ENCODE measurements at regions not wholly inside any gene's neighbourhood (a gene's known extent, or its start where the extent isn't known, plus 50 kb on each side); places are given as distances from the start of the nearest gene placed in this dataset.

DNA sequence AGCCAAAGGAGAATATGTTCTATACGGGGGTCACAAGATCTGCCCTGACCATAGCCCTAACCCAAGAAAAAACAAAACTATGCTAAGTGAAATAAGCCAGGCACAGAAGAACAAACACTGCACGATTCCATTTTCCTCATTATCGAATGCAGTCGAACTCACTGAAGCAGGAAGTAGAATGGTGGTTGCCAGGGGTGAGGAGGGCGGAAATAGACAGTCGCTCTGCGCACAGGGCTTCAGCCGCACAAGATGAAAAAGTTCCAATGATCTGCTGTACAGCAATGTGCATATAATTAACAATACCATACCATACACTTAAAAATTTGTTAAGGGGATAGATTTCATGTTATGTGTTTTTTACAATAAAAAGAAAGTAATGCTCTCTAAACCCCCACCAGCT, 257.7 kb downstream of the TXNL1 start:
- DNase-seq, result no peak
- H3K9me3 Mint-ChIP-seq, result no peaks in the 10 kb centered on the region
- no peaks in the 10 kb centered on the region for H3K36me3 Mint-ChIP-seq (ENCODE audit: low read depth)
- no peaks in the 10 kb centered on the region for H3K4me1 Mint-ChIP-seq
- H3K27ac Mint-ChIP-seq, result no peak overlapping the region
- no peak overlapping the region for H3K4me3 Mint-ChIP-seq
- POLR2A ChIA-PET, result no interaction called here
- H3K27me3 Mint-ChIP-seq, result no peaks in the 10 kb centered on the region
- CTCF ChIA-PET, result no interaction called here

DNA sequence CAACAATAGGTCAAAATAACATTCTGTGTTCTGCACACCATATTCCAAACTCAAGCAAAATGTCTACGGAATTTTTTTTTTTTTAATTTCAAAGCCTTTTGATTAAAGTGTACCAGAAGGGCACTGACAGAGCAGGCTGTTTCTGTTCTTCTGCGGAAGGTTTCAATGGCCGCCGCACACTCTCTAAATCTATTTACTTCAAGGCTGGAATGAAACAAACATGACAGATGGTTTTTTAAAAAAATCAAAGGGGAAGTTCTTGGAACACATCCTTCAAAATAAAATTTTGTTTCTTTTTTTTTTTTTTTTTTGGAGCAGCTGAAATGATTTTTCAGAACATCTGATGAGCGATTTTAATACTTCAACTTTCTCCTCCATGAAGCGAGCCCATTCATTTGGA, 259.1 kb downstream of the TXNL1 start:
- no peak overlapping the region for H3K4me3 Mint-ChIP-seq
- CTCF ChIA-PET, result no interaction called here
- H3K27me3 Mint-ChIP-seq, result no peaks in the 10 kb centered on the region
- POLR2A ChIA-PET, result no interaction called here
- no peaks in the 10 kb centered on the region for H3K9me3 Mint-ChIP-seq
- no peaks in the 10 kb centered on the region for H3K4me1 Mint-ChIP-seq
- no peak overlapping the region for H3K27ac Mint-ChIP-seq
- no peak for DNase-seq
- no peaks in the 10 kb centered on the region for H3K36me3 Mint-ChIP-seq (ENCODE audit: low read depth)

DNA sequence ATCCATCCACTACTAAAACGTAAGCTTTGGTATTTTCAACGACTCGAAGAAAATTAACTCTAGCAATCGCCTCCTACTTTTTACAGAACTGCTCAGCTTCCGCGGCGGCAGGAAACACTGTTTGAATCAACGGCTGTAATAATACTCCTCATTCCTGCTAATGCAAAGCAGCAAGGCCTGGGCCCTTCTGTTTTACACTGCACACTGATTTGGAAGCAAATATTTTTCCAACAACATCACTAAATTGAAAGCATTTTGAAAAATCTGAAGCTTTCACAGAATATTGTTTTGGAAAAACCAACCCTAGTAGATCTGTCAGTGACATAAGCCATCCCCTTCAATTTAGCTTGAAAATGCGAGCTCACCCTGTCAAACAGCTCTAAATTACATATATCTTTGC, 261.2 kb downstream of the TXNL1 start:
- Mint-ChIP-seq H3K9me3 (no peaks in the 10 kb centered on the region), H3K4me1 (no peaks in the 10 kb centered on the region), H3K4me3 (no peak overlapping the region), H3K27ac (no peak overlapping the region), H3K36me3 (ENCODE audit: low read depth) (no peaks in the 10 kb centered on the region), H3K27me3 (no peaks in the 10 kb centered on the region)
- no peak for DNase-seq
- CTCF ChIA-PET, result interaction anchor here (1.3 kb wide), 1 partner anchor 46 kb away, joined by 3 read pairs; no protein-coding TSS in a partner anchor
- POLR2A ChIA-PET, result no interaction called here

DNA sequence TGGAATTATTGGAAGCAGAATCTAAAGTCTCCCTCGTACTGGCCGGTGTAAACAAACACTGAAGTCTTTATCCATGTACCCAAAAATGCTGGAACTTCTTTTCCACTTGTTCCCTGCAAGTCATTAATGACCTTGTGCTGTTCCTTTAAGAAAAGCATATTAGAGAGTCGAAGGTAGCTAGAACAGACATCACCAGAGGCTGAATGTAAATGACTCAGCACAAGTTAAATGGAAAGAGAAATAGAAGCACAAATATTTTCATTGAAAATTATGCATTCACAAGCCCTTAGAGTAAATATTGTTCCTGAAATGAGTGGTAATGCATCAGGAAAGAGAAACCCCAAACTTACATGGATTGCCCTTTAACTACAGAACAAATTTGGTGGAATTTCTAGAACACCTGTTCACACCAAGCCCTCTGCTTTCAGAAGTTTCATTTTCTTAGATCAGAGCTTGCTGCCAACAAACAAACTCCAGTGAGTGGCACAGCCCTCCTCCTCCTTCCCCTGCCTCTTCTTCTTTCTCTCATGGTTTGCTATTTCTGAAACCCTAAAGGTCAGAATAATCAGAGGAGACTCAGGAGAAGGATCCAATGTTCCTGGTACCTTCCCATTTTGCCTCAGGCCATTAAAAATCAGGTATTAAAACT, 264.3 kb downstream of the TXNL1 start:
- no peak overlapping the region for H3K27ac Mint-ChIP-seq
- no peak for DNase-seq
- CTCF ChIA-PET, result no interaction called here
- H3K9me3 Mint-ChIP-seq, result no peaks in the 10 kb centered on the region
- no peak overlapping the region for H3K4me3 Mint-ChIP-seq
- no peaks in the 10 kb centered on the region for H3K36me3 Mint-ChIP-seq (ENCODE audit: low read depth)
- H3K27me3 Mint-ChIP-seq, result no peaks in the 10 kb centered on the region
- no peaks in the 10 kb centered on the region for H3K4me1 Mint-ChIP-seq
- POLR2A ChIA-PET, result no interaction called here

DNA sequence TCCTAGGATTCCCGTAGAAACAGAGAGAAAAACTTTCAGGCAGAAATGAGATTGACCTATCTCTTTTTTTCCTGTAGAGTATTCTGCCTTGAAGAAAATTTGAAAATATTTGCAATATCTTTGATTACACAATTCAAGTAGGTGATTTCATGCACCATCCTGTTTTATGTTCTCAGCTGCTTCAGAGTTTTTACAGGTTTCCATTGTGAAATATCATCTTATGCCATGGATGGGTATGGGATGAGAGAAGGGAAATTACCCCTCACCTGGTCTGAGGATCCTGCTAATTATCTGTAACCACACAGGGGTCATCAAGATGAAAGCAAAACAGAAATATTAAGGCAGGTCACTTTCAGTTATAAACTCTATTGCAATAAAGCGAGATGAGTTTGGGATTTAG, 264.8 kb downstream of the TXNL1 start:
- Mint-ChIP-seq H3K4me3 (no peak overlapping the region), H3K9me3 (no peaks in the 10 kb centered on the region), H3K4me1 (no peaks in the 10 kb centered on the region), H3K27me3 (no peaks in the 10 kb centered on the region), H3K27ac (no peak overlapping the region), H3K36me3 (ENCODE audit: low read depth) (no peaks in the 10 kb centered on the region)
- POLR2A ChIA-PET, result no interaction called here
- CTCF ChIA-PET, result no interaction called here
- DNase-seq, result no peak

DNA sequence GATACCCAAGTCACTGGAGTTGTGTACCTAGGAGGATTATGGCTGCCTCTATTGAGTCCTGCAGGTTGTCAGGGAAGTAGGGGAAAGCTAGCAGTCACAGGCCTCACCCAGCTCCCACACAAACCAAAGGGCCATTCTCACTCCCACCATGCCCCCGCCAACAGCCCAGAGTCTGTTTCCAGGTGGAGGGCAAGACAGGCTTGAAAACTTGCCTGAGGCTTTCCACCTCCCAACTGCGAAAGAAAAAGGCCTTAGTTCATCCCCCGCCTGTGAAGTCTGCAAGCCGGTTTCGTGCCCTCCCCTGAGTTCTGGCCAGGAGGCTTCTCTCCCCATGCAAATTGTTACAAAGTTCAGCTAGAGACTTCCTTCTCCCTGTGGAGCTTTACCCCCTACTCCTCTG, 270.3 kb downstream of the TXNL1 start:
- CTCF ChIA-PET, result no interaction called here
- H3K4me3 Mint-ChIP-seq, result no peak overlapping the region
- H3K27me3 Mint-ChIP-seq, result no peaks in the 10 kb centered on the region
- no peaks in the 10 kb centered on the region for H3K36me3 Mint-ChIP-seq (ENCODE audit: low read depth)
- H3K4me1 Mint-ChIP-seq, result no peaks in the 10 kb centered on the region
- no peak overlapping the region for H3K27ac Mint-ChIP-seq
- peaks cover 6% of the 10 kb centered on the region for H3K9me3 Mint-ChIP-seq
- POLR2A ChIA-PET, result no interaction called here
- no peak for DNase-seq

DNA sequence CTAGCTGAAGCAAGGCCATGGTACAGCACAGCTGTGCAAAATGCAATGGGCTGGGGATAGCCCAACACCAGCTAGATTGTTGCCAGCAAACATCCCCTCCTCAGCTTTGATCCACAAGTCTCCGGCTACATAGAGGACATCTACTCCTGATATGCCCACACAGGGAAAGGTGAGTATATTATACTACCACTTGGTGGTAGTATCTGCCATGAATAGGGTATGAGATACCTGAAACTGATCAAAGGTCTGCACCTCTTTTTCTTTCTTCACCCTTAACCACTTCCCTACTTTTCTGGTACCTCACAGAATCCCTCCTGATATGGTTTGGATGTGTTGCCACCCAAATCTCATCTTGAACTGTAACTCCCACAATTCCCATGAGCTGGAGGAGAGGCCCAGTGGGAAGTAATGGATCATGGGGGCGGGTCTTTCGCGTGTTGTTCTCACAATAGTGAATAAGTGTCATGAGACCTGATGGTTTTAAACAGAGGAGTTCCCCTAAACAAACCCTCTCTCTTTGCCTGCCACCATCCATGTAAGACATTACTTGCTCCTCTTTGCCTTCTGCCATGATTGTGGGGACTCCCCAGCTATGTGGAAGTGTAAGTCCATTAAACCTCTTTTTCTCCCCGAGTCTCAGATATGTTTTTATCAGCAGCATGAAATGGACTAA, 279.6 kb downstream of the TXNL1 start:
- POLR2A ChIA-PET, result no interaction called here
- Mint-ChIP-seq H3K36me3 (ENCODE audit: low read depth) (no peaks in the 10 kb centered on the region), H3K4me1 (no peaks in the 10 kb centered on the region), H3K9me3 (no peaks in the 10 kb centered on the region), H3K4me3 (no peak overlapping the region), H3K27me3 (no peaks in the 10 kb centered on the region), H3K27ac (no peak overlapping the region)
- CTCF ChIA-PET, result no interaction called here
- no peak for DNase-seq

DNA sequence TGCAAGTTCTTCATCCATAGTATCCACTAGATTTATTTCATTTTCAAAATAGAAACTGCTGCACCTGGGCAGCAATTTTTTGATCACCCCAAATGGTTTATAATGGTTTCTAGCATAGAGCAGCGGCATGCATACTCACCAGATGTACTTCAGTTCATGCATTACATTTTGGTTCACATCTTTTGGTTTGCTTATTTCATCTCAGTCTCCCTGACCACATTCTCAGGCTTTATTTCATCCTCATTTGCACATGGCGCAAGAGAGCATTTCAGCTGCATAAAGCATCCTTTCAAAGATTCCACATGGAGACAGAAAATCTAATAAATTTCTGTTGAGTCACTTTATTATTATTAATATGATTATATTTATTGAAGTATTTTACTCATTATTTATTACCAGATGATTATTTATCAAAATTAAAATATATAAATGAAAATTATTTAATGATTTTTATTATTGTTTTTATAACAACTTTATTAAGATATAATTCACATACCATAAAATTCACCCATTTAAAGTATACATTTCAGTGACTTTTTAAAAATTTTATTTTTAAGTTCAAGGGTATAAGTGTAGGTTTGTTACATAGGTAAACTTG, 284.6 kb downstream of the TXNL1 start:
- ChIA-PET CTCF (no interaction called here), POLR2A (no interaction called here)
- Mint-ChIP-seq H3K4me3 (no peak overlapping the region), H3K4me1 (no peaks in the 10 kb centered on the region), H3K27ac (no peak overlapping the region), H3K36me3 (ENCODE audit: low read depth) (no peaks in the 10 kb centered on the region), H3K9me3 (no peaks in the 10 kb centered on the region), H3K27me3 (no peaks in the 10 kb centered on the region)
- DNase-seq, result no peak

DNA sequence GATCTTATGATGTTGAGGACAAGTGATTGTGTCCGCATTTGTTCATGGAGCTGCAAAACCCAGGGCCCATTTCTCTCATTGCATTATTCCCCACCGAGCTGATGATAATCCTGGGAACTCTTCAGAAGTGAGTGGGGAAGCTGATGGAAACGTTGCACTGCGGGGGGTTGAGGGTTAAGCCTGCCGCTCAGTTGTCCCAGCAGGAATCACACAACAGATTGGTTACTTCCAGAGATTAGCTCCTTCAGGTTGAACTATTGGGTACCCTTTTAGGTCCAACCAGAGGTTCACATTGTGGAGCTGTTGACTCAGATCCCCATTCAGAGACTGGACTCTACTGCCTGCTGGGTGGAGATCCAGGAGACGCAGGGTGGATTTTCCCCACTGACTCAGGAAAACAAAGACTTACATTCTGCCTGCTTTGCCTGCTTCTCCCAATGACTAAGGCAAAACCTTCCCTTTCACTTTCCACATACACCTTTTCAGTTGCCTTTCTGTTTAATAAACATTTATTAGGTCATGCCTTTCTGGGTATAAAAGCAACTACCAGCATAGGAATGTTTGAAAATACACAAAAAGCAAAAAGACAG, 286.4 kb downstream of the TXNL1 start:
- Mint-ChIP-seq H3K27me3 (no peaks in the 10 kb centered on the region), H3K9me3 (no peaks in the 10 kb centered on the region), H3K36me3 (ENCODE audit: low read depth) (no peaks in the 10 kb centered on the region), H3K4me3 (no peak overlapping the region), H3K4me1 (no peaks in the 10 kb centered on the region), H3K27ac (no peak overlapping the region)
- no peak for DNase-seq
- ChIA-PET POLR2A (no interaction called here), CTCF (no interaction called here)

DNA sequence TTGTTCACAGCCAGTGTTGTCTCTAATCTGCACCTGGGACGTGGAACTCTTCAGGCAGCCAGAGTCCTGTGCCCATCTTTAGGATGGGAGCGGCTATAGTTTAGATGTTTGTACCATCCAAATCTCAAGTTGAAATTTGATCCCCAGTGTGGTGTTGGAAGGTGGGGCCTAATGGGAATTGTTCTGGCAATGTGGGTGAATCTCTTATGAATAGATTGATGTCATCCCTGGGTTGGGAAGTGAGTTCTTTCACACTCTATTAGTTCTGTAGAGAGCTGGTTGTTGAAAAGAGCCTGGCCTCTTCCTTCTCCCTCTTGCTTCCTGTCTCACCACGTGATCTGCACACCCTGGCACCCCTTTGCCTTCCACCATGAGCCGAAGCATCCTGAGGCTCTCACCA, 300.9 kb downstream of the TXNL1 start:
- no peak for DNase-seq
- POLR2A ChIA-PET, result no interaction called here
- Mint-ChIP-seq H3K4me1 (no peaks in the 10 kb centered on the region), H3K36me3 (ENCODE audit: low read depth) (no peaks in the 10 kb centered on the region), H3K9me3 (peaks cover 4% of the 10 kb centered on the region), H3K27ac (no peak overlapping the region), H3K4me3 (no peak overlapping the region), H3K27me3 (no peaks in the 10 kb centered on the region)
- CTCF ChIA-PET, result no interaction called here

DNA sequence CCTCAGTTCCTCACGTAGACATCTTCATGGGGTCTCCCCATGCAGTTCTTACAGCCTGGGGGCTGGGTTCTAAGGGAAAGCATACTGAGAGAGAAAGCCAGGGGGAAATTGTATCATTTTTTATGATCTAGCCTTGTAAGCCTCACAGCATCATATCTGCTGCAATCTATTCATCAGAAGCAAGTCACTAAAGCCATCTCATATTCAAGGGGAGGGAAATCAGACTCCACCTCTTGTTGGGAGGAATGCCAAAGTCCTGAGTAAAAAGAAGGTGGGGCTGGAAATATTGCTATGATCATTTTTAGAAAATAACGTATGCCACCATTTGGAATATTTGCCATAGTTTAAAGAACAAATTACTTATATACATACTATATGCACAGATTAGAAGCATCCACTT, 304.6 kb downstream of the TXNL1 start:
- no peak overlapping the region for H3K4me3 Mint-ChIP-seq
- H3K27me3 Mint-ChIP-seq, result no peaks in the 10 kb centered on the region
- no peaks in the 10 kb centered on the region for H3K36me3 Mint-ChIP-seq (ENCODE audit: low read depth)
- H3K27ac Mint-ChIP-seq, result no peak overlapping the region
- H3K4me1 Mint-ChIP-seq, result no peaks in the 10 kb centered on the region
- POLR2A ChIA-PET, result no interaction called here
- H3K9me3 Mint-ChIP-seq, result no peaks in the 10 kb centered on the region
- CTCF ChIA-PET, result no interaction called here
- DNase-seq, result no peak

DNA sequence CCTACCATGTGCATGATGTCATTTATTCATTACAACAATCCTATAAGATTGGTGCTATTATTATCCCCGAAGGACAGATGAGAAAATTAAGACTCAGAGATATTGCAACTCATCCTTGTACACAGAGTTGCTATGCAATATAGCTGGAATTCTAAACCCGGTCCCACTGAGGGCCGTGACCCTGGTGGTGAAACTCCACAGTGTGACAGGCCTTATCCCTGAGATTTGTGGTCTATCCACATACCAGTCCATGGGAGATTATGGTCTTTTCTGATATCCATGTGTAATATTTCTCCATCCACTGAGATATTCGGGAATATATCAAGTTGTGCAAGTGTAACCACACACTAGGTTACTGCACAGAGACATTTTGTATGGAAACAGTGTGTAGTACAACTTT, 305.2 kb downstream of the TXNL1 start:
- Mint-ChIP-seq H3K4me3 (no peak overlapping the region), H3K36me3 (ENCODE audit: low read depth) (no peaks in the 10 kb centered on the region), H3K27me3 (no peaks in the 10 kb centered on the region), H3K27ac (no peak overlapping the region), H3K4me1 (no peaks in the 10 kb centered on the region), H3K9me3 (no peaks in the 10 kb centered on the region)
- DNase-seq, result no peak
- POLR2A ChIA-PET, result no interaction called here
- CTCF ChIA-PET, result no interaction called here

DNA sequence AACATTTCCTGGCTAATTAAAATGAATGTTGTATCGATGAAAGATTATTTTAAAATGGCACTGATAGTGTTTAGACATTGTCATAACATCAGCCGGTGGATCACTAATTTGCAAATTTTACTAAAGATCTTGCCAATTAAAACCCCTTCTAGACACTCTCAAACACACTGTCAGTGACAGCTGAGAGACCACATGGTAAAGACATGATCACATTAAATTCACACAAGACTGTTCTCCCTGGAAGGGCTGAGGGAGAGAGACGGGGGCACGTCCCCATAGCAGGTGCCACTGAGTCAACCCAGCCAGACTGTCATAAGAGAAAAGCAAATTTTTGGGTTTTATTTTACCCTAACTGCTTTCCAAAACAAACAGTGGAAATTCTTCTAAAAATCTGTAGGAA, 306.0 kb downstream of the TXNL1 start:
- no peaks in the 10 kb centered on the region for H3K4me1 Mint-ChIP-seq
- H3K36me3 Mint-ChIP-seq (ENCODE audit: low read depth), result no peaks in the 10 kb centered on the region
- POLR2A ChIA-PET, result no interaction called here
- no peak for DNase-seq
- H3K4me3 Mint-ChIP-seq, result no peak overlapping the region
- no peaks in the 10 kb centered on the region for H3K27me3 Mint-ChIP-seq
- no peaks in the 10 kb centered on the region for H3K9me3 Mint-ChIP-seq
- no peak overlapping the region for H3K27ac Mint-ChIP-seq
- CTCF ChIA-PET, result no interaction called here

All from activated CD4-positive, alpha-beta T cell treated with anti-CD3 and anti-CD28 coated beads, Interleukin-2, amount 10 ng/mL, durations not matched to agents 7 days and 5 days (primary cell).